ENCODE measurements at regions not wholly inside any gene's neighbourhood (a gene's known extent, or its start where the extent isn't known, plus 50 kb on each side); places are given as distances from the start of the nearest gene placed in this dataset.

DNA sequence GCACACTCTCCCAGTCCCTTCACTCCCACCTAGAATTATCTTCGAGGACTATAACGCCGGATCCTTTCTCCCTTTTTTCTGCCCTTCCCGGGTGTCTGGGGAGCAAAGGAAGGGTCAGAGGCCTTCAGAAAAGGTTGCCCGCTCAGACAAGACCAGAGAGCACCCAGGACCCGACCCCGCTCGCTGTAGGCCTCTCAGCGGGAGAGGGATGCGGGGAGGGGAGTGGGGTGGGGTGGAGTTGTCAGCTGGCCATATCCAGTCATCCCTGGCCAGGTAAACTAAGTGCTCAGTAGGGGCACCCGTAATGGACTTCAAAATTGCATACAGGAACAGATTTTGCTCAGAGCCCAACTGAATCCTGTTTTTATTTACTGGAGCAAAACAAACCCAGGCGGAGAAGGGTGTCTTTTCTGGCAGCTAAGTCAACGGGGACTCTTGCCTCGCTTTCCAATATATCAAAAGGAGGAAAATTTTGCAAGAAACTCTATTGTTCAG is 65.0 kb downstream of the NOL4 start:
- no peak for DNase-seq (ENCODE audit: low read depth, low spot score)

DNA sequence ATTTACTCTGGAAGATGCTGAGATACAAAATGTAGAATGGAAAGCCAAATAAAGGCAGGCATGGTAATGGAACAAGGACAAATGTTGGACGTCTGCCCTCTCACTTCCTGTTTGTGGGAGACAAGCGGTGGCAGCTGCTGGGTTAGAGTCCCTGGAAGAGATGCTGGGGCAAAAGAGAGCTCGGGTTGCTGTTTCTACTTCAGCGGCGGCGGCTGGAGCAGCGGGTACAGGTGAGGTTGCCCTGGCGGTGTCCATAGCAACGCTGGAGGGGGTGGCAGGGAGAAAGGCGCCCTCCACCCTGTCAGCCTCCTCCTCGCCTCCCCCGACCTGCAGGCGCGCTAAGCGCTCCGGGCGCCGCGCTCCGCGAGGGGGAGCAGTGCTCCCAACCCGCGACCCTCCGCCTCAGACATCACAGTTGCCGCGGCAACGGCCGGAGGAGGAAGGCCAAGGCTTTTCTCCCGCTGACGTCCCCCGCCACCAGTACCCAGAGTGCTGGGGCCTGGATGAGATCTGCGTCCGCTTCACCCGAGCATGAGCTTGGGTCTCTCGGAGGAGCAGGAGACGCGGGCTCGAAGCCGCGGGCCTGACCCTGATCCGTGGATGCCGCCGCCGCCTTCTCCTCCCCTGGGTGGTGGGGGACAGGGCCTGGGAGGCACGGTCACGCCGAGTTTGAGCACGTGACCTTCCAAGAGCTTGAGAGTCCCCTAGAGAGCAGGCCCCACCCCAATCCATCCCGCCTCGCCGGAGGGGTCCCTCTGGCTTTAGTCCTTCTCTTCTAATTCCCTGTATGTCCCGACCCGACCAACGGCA is 65.6 kb downstream of the NOL4 start:
- peak; percentile 71 for DNase-seq (ENCODE audit: low read depth, low spot score)

DNA sequence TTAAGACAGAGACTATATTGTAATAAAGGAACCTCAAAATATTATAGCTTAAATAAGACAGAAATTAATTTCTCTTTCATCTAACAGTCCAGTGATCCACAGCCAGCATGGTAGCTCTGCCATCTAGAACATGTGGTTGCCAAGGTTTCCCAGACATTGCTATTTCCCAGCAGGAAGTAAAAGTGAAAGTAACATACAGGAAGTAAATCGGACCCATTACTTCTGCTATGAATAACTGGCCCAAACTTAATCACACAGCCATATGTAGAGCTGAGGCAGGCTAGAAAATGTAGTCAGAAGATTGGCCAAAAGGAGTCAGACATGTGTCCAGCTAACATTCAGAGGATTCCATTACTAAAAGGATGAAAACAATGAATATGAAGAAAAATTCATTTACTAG is 71.0 kb downstream of the NOL4 start:
- DNase-seq (ENCODE audit: low read depth, low spot score) = no peak

DNA sequence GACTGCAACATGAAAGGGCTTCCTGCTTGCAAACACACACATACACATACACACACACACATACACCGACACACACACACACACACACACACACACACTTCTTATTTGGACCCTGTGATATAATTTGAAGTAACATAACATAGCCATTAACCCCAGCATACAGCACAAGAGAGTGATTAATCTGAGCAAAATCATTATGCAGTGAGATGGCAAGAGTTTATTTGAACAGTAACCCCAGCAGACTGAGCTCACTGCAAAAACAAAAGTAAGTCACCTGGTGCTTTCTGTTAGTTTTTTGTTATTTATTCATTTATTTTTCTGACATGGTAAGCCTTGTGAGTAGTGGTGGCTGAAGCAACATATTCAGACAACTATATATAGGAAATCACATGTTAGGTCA is 93.7 kb downstream of the NOL4 start:
- DNase-seq (ENCODE audit: low read depth, low spot score) = no peak

DNA sequence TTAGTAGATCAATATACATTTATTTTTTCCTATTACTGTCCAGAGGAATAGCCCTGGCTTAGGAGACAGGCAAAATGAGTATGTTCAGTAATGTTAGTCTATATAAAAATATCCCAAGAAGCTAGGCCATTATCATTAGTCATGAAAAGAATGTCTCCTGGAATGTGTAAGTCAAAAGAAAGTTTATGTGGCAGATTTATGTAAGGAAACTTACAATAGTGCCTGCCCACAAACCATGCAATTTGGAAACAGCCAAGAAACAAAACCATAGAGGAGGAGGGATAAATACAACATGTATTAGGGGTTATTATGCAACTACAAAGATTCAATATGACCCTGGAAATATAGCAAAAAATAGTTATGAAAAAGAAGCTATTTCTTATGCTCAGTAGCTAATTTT is 96.3 kb downstream of the NOL4 start:
- DNase-seq (ENCODE audit: low read depth, low spot score) = no peak

DNA sequence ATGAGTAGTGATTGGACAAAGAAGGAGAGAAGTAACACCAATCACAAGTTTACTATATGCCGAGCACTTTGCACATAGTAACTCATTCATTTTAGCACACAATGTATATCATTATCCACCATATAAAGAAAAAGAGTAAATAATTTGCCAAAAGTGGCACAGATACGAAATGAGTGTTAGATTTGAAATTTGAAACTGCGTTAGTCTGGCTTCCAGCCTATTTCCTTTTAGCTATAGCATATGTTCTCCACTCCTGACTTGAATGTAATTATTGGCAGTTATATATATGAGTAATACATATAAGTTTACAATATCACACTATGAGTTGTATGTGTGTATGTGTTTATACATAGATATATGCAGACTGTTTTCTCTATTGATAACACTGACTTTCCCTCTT is 98.6 kb downstream of the NOL4 start:
- DNase-seq (ENCODE audit: low read depth, low spot score) = no peak

DNA sequence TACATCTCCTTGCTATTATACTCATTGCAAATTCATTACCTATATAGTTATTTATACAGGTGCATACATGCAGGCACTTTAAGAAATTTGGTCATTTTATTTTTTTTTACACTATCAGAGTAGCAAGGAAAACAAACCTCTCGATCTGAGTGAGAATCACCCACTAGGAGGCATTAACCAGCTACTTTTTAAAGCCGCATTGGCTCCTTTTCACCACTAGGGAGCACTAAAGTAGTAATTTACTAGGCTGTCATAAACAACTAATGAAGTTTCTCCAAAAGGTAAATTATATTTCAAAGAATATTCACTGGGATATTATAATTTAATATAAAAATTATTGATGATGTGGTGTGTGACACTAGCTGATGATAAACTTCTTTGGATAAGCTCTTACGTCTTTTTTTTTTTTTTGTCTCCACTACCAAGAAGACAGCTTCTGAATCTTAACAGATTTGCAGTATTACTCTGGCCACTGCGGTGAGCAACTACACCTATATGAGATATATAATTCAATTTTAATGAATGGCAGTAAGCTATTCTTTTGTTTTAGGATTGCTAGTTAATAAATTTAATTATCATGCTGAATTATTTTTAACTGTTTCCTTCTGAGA is 101.9 kb downstream of the NOL4 start:
- no peak for DNase-seq (ENCODE audit: low read depth, low spot score)

DNA sequence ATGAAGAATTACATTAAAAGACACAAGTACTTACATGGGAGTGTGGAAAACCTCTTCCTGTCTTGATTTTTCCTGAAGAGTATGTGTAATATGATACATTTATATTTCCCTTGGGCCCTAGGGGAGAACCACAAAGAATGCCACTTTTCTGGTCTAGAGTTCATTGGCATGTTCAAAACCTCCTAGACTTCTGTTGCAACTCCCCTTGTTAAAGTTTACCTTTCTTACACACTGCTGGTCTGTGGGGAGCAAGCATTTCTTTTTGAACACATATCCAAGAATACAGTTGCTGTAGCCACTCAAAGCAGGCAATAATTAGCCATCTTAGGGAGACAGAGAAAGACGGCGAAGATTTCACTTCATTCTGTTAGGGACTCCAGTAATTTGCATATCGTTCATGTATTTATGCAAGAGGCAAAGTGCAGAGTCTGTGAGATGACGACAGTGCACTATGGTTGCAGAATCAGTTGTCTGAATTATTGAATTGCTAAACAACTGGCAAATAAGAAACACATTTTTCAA is 103.5 kb downstream of the NOL4 start:
- no peak for DNase-seq (ENCODE audit: low read depth, low spot score)

DNA sequence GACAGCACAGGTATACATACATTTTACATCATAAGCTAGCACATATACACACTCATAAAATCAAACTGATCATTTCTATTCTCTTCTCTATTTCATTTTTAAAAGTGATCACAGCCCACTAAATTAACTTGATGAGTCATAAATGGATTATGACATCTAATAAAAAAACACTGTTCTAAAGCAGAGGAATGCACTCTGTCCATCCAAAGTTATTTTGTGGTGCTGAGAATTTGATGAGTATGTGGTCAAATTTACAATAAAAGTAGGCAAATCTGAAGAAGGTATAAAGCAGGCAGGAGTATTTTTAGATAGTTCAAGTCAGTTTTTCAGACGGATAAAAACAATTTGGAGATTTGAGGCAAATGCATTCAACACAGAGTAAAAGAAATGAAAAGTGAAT is 104.4 kb downstream of the NOL4 start:
- DNase-seq (ENCODE audit: low read depth, low spot score) = no peak

DNA sequence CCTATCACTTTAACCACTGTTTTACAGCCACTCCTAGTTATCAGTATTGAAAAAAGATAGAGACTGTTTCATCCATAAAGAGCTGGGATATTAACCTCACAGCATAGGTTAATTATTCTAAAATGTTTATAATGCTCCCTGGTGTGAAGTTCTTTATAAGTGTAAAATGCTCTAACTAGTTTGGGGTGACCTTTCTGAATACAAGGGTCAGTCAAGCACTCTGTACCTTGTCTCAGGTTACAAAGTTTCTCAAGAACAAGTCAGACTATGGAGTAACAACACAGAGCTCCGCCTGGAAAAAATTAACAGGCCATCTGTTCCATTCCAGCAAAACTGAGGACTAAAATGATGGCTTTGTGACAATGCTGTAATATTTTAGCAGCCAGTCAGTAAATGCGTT is 107.4 kb downstream of the NOL4 start:
- DNase-seq (ENCODE audit: low read depth, low spot score) = no peak

DNA sequence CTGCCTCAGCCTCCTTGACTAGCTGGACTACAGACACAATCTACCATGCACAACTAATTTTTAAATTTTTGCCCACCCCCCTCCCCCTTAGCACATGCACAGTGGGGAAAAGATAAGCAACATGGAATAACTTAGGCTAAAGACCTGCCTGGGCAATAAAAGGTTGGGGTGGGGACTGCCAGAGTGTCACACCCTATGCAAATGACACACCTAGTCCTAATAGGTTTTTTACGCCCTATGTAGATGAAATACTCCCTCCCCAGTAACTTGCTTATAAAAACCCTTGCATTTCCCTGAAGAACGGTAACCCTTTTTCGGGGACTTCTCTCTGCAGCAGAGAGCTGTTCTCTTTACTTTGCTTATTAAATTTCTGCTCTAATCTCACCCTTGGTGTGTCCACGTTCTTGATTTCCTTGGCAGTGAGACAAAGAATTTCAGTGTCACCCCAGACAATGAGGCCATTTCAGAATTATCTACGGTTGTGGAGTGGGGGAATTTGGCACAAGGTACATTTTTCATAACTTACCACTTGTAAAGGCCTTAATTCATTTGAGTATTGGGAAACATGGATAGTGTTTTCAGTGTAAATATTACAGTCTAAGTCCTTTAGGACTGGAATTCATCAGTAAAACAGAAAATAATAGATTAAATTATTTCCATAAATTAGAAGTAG is 109.2 kb downstream of the NOL4 start:
- no peak for DNase-seq (ENCODE audit: low read depth, low spot score)

DNA sequence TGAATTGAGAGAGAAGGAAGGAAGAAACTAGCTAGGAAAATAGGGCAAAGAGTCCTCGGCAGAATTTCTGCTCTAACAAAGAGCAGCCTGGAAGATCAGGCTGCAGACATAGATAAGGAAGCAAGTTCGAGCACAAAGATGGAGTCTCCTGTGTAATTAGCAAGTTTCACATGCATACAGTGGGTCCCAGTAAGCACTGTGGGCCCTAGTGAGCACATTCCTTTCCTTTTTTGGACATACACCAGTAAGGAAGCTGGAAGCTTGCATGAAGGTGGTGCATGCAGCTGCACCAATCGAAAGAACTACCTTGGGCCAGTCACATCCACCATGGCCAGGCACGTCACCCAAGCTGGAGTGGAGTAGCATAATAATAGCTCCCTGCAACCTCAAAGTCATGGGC is 109.7 kb downstream of the NOL4 start:
- no peak for DNase-seq (ENCODE audit: low read depth, low spot score)

DNA sequence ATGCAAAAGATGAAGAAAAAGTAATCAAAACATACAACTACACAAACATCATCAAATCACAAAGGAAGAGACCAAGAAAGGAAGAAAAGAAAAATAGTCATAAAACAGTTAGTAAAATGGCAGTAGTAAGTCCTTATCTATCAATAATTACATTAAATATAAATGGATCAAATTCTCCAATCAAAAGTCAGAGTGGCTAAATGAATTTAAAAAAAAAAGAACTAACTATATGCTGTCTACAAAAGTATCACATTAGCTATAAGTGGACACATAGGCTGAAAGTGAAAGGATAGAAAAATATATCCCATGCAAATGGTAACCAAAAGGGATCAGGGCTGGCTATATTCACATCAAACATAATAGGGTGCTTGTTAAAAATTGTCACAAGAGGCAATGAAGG is 116.5 kb downstream of the NOL4 start:
- no peak for DNase-seq (ENCODE audit: low read depth, low spot score)

DNA sequence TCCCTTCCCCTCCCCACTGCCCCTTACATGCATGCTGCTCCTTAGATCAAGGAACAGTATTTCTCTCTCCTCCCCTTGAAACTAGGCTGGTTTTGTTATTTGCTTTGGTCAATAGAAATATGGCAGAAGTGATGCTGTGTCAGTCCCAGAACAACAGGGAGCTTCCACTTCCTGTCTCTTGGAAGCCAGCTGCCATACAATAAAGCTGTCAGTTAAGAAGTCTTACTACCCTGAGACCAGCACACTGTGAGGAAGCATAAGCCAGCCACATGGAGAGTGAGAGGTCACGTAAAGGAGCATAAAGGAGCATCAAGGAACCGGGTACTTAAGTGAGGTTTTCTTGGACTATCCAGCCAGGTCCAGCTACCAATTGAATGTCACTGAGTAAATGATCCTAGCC is 126.6 kb downstream of the NOL4 start:
- no peak for DNase-seq (ENCODE audit: low read depth, low spot score)

DNA sequence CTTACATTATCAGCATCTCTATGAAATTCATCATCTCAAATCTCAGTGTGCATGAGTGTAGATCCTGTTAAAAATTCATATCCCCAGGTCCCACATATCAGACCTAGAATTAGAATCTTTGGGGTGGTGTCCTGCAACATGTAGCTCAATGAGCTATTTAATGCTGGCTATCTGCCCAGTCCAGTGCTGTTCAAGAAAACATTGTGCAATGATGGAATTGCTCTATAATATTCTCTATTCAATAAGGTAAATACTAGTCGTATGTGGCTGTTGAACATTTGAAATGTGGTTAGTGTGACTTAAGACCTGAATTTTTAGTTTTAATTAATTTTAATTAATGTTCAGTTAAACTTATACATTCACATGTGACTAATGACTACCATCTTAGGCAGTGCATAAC is 127.4 kb downstream of the NOL4 start:
- DNase-seq (ENCODE audit: low read depth, low spot score) = no peak

DNA sequence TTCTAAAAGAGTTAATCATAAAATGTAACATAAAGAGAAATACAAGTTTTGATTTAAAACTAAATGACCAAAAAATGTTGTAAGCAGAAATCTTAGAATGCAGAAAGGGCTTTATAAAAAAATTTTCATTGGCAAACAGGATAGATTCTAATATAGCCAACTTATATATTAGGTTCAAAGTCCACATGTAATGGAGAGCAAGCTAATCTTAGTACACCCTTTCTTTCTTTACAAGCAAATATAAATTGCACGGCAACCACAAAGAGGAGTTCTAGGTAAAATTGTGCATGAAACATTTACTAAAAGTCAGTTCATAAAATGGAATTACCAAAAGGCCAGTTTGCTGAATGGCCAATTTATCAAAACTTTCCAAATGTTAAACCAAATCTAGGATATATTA is 130.6 kb downstream of the NOL4 start:
- DNase-seq (ENCODE audit: low read depth, low spot score) = no peak

DNA sequence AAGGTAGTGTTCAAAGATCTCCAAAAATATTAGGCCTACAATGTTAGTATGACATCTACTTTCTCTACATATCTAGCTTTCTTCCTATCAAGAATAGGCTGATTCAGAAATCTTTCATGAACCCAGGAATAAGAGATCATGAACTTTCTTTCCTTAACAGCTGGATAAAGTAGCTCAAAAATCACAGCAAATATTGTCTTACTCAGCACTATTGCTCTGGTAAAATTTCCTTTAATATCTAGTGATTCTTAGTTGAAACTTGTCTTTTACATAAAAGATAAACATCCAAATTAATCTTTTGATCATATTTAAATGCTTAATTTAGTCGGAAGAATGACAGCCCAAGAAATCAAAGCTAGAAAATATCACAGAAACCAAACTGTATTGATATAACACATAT is 131.9 kb downstream of the NOL4 start:
- no peak for DNase-seq (ENCODE audit: low read depth, low spot score)

DNA sequence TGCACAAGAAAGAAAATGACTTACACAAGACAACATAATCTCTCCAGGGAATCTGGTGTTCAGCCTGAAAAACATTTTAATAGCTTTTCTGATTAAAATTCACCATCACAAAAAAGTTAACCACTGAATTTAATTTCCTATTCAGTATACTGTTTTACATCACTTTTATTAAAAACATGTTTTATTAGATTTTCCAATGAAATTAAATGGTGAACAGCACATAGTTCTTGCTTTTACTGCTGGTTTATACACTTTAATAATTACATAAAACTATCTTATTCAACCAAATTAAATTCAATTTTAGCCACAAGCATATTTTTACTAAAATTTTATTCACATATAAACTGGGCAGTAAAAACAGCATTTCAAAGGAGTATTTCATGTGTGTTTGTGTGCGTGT is 138.3 kb downstream of the NOL4 start:
- DNase-seq (ENCODE audit: low read depth, low spot score) = no peak

DNA sequence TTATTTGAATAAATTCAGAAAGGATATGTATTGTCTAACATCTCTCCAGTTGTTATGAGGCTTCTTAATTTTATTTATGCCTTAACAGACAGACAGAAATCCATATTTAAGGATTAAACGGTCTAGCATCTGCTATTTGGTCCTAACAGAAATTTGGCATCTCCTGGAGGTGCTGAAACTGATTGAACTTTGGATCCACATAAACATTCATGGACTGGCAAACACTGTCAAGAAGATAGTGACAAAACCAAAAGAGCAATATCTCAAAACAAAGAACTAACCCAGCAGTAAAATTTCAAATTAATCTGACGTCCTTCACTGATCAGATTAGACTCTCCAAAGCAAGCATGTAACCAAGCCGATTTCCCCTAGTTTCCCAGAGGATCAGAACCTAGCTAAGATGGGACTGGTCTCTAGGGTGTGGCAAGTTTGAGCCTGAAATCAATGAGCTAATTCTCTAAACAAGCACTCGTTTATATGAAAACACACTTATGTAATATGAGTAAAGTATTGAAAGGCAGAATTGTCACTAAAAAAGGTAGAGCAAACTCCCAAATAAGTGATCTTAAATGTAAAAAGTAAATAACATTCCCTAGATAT is 139.5 kb downstream of the NOL4 start:
- no peak for DNase-seq (ENCODE audit: low read depth, low spot score)

DNA sequence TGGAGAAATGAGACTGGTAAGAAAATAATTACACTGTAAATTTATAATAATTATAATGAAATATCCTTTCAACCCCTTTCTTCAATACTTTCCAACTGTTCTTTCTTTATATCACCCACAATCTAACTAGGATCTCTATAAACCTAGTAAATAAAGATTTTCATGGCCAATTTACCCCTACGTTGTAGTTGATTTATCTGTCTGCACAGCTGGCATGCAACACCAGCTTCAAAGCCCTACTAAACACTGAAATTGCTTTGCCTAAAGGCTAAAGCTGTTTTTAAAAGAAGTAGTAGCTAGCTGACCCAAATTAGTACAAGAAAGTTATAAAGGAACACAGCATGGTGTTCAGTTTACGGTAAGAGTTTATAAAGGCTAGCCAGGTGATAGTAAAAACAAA is 140.1 kb downstream of the NOL4 start:
- no peak for DNase-seq (ENCODE audit: low read depth, low spot score)

DNA sequence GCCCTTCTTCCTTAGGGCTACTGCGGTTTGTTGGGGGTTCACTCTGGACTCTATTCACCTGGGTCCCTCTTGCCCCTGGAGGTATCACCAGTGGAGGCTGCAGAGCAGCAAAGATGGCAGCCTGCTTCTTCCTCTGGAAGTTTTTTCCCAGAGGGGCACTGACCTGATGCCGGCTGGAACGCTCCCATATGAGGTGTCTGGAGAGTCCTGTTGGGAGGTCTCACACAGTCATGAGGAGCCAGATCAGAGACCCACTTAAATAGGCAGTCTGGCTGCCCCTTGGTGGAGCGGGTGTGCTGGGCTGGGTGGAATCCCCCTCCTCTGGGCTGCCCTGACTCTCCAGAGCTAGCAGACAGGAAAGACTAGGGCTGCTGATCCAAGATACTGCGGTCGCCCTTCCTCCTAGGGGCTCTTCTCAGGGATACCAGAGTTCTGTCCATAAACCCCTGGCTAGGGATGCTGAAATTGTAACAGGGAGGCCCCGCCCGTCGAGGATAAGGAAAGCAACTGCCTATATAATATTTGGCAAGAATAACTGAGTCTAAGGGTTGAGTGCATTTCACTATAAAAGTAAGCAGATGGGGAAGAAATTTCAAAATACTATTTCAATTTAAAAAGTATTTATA is 140.7 kb downstream of the NOL4 start:
- no peak for DNase-seq (ENCODE audit: low read depth, low spot score)

DNA sequence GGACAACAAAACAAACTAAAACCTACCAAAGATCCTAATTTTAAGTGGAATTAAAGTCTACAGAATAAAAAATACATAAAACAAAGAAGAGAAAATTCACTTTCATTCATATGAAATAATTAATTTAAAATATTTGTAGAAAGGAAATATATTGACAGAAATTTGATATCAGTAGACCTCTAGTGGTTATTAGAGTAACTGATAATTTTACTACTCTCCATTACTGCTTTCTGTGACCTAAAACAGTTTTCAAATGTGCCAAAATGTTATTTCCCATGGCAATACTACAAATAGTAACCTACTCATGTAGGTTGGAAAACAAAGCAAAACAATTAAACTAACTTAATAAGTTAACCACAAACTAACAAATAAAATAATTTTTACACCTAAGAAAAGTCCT is 147.1 kb downstream of the NOL4 start:
- DNase-seq (ENCODE audit: low read depth, low spot score) = no peak

Data from iPS DF 19.7 (cell line).